PC-9 (cell line): ENCODE measurements at regions not wholly inside any gene's neighbourhood (a gene's known extent, or its start where the extent isn't known, plus 50 kb on each side); places are given as distances from the start of the nearest gene placed in this dataset.

Experiments
- BruUV-seq: library from RNA; stranded (reverse); fragments of 400-500 nt; replicated peaks from 2 replicates; lab custom pipeline; 2021; lab: Mats Ljungman, UMichigan
- CTCF ChIA-PET: fragments of 300-600 bp; sonication (Branson Sonifier 250); formaldehyde crosslinking; loops from one replicate; lab custom pipeline; 2022; ENCODE audit warnings: antibody characterized with exemption; lab: Charles Lee
- POLR2A ChIA-PET: fragments of 300-600 bp; sonication (Branson Sonifier 250); formaldehyde crosslinking; loops from one replicate; lab custom pipeline; 2022; ENCODE audit warnings: antibody characterized with exemption; ENCODE audit not compliant: unreplicated experiment; lab: Charles Lee
- DNase-seq, 2 experiments: peaks; one replicate each; pipeline versions ENCODE4 v3.0.0 to v3.0.0-alpha.2; 2015 to 2022; ENCODE audit warnings: mixed read lengths in 1 of 2
- H2AFZ ChIP-seq: fragments of 200-600 bp; sonication (generic); 2 replicates; pipeline ENCODE4 v1.8.1; 2017; ENCODE audit warnings: antibody characterized with exemption
- H3F3A ChIP-seq: fragments of 200-600 bp; sonication (generic); 2 replicates; pipeline ENCODE4 v1.8.1; 2017; ENCODE audit warnings: antibody characterized with exemption, mild to moderate bottlenecking, low read depth; ENCODE audit not compliant: insufficient read depth
- H3K27ac ChIP-seq: fragments of 200-600 bp; sonication (generic); 2 replicates; pipeline ENCODE4 v1.6.1; 2016; ENCODE audit warnings: mixed run types
- H3K27me3 ChIP-seq: fragments of 200-600 bp; sonication (generic); 2 replicates; pipeline ENCODE4 v1.6.1; 2016; ENCODE audit warnings: low read depth, mixed run types; ENCODE audit not compliant: insufficient read depth
- H3K36me3 ChIP-seq: fragments of 200-600 bp; sonication (generic); 2 replicates; pipeline ENCODE4 v1.6.1; 2016; ENCODE audit warnings: low read depth, mixed run types
- H3K4me1 ChIP-seq: fragments of 200-600 bp; sonication (generic); replicated peaks from 2 replicates; pipeline ENCODE4 v1.6.1; 2016; ENCODE audit warnings: mixed run types; ENCODE audit not compliant: insufficient read depth
- H3K4me2 ChIP-seq: fragments of 200-600 bp; sonication (generic); 2 replicates; pipeline ENCODE4 v1.6.1; 2017; ENCODE audit warnings: mixed run types
- H3K4me3 ChIP-seq: fragments of 200-600 bp; sonication (generic); 2 replicates; pipeline ENCODE4 v1.6.1; 2016; ENCODE audit warnings: mixed run types
- H3K79me2 ChIP-seq: fragments of 200-600 bp; sonication (generic); 2 replicates; pipeline ENCODE4 v1.6.1; 2017; ENCODE audit warnings: low read depth, mixed run types
- H3K9me2 ChIP-seq: fragments of 200-600 bp; sonication (generic); 2 replicates; pipeline ENCODE4 v1.8.1; 2017; ENCODE audit warnings: mild to moderate bottlenecking; ENCODE audit not compliant: insufficient read depth
- H3K9me3 ChIP-seq: fragments of 200-600 bp; sonication (generic); 2 replicates; pipeline ENCODE4 v1.8.1; 2016; ENCODE audit warnings: low read depth; ENCODE audit not compliant: insufficient read depth
- H4K20me1 ChIP-seq: fragments of 200-600 bp; sonication (generic); 2 replicates; pipeline ENCODE4 v1.8.1; 2017; ENCODE audit not compliant: insufficient read depth
- CTCF ChIP-seq: fragments of 200-600 bp; sonication (generic); conservative IDR thresholded peaks from 2 replicates; pipeline ENCODE4 v1.6.1; 2017; ENCODE audit warnings: mixed run types, antibody characterized with exemption, mild to moderate bottlenecking, moderate library complexity
- EZH2 ChIP-seq: fragments of 200-600 bp; sonication (generic); IDR thresholded peaks from 2 replicates; pipeline ENCODE4 v1.8.0; 2017; ENCODE audit warnings: antibody characterized with exemption, low read depth
- intact Hi-C: fragments of 100-400 bp; cut with micrococcal nuclease; formaldehyde crosslinking; loops from one replicate; pipeline ENCODE4 v1.10.0; 2022; ENCODE audit not compliant: unreplicated experiment

- CTCF ChIA-PET = no interaction called here
- BruUV-seq = no TSS peak
Measured at GRCh38 chr2:22741216-22741615, 643.8 kb upstream of the KLHL29 start.

GRCh38 chr2:22748909-22749308 is 636.1 kb upstream of the KLHL29 start:
- Histone ChIP-seq H3K9me3 (no peaks in the 10 kb centered on the region), H4K20me1 (no peaks in the 10 kb centered on the region; the same call in 1 of the 2 replicates), H2AFZ (no peak overlapping the region), H3K27ac (no peak overlapping the region), H3K4me3 (no peak overlapping the region), H3K27me3 (no peaks in the 10 kb centered on the region), H3K4me1 (no peaks in the 10 kb centered on the region), H3F3A (no peaks in the 10 kb centered on the region), H3K4me2 (no peak overlapping the region), H3K36me3 (no peaks in the 10 kb centered on the region), H3K79me2 (no peaks in the 10 kb centered on the region), H3K9me2 (no peaks in the 10 kb centered on the region)
- BruUV-seq = no TSS peak
- no peak for TF ChIP-seq CTCF
- TF ChIP-seq EZH2 = no peak
- POLR2A ChIA-PET = no interaction called here
- no peak for DNase-seq
- intact Hi-C loops = no loop called here
- CTCF ChIA-PET = no interaction called here

More at GRCh38 chr2:22741216-22741615, 643.8 kb upstream of the KLHL29 start:
- no peaks in the 10 kb centered on the region for H3K9me2 ChIP-seq
- H4K20me1 ChIP-seq = no peaks in the 10 kb centered on the region
- TF ChIP-seq EZH2 = no peak
- H2AFZ ChIP-seq = no peak overlapping the region
- intact Hi-C loops = no loop called here
- H3K4me2 ChIP-seq = no peak overlapping the region
- H3K79me2 ChIP-seq = no peaks in the 10 kb centered on the region
- no peaks in the 10 kb centered on the region for H3K27me3 ChIP-seq
- H3K4me3 ChIP-seq = no peak overlapping the region
- no peaks in the 10 kb centered on the region for H3K9me3 ChIP-seq
- no peaks in the 10 kb centered on the region for H3F3A ChIP-seq
- H3K27ac ChIP-seq = no peak overlapping the region
- DNase-seq = no peak
- H3K4me1 ChIP-seq = no peaks in the 10 kb centered on the region
- H3K36me3 ChIP-seq = no peaks in the 10 kb centered on the region
- POLR2A ChIA-PET = no interaction called here

- no peaks in the 10 kb centered on the region for H3K27me3 ChIP-seq
- H3K9me3 ChIP-seq = no peaks in the 10 kb centered on the region
- H3K9me2 ChIP-seq = no peaks in the 10 kb centered on the region
- no TSS peak for BruUV-seq
- H3K4me2 ChIP-seq = no peak overlapping the region
- H3F3A ChIP-seq = no peaks in the 10 kb centered on the region
- no peaks in the 10 kb centered on the region for H3K4me1 ChIP-seq
- ChIA-PET POLR2A (no interaction called here), CTCF (no interaction called here)
- H4K20me1 ChIP-seq = no peaks in the 10 kb centered on the region; the same call in 1 of the 2 replicates
- intact Hi-C loops = no loop called here
- H2AFZ ChIP-seq = no peak overlapping the region
- no peak overlapping the region for H3K4me3 ChIP-seq
- TF ChIP-seq EZH2 (no peak), CTCF (no peak)
- H3K36me3 ChIP-seq = no peaks in the 10 kb centered on the region
- no peaks in the 10 kb centered on the region for H3K79me2 ChIP-seq
- no peak for DNase-seq
- H3K27ac ChIP-seq = no peak overlapping the region
Measured at GRCh38 chr2:22753476-22753875, 631.5 kb upstream of the KLHL29 start.
